H1 (cell line): ENCODE measurements at regions not wholly inside any gene's neighbourhood (a gene's known extent, or its start where the extent isn't known, plus 50 kb on each side); places are given as distances from the start of the nearest gene placed in this dataset.
"Not testable (repeated sequence)": the region's sequence is repeated elsewhere in the genome, so short reads cannot be mapped to it uniquely, and the experiment has no call there.

ENCODE experiments used
- CTCF ChIA-PET: fragments of 300-600 bp; sonication (Branson Sonifier 250); formaldehyde crosslinking; loops from one replicate; lab custom pipeline; 2021; ENCODE audit not compliant: partially characterized antibody; lab: Charles Lee
- POLR2A ChIA-PET: fragments of 300-600 bp; sonication (Branson Sonifier 250); formaldehyde crosslinking; loops from one replicate; lab custom pipeline; 2021; ENCODE audit warnings: inconsistent platforms; ENCODE audit not compliant: partially characterized antibody; lab: Charles Lee
- DNase-seq, 2 experiments: peaks; one replicate each; pipeline versions ENCODE4 v3.0.0 to v3.0.0-alpha.2; 2010 to 2022; ENCODE audit warnings: low spot score in 2 of 2, low read depth in 1 of 2, mixed read lengths in 1 of 2
- FAIRE-seq: peaks from 2 replicates; lab custom pipeline; 2011; peaks lifted over from hg19 to GRCh38; lab: Jason Lieb, UNC
- H2AFZ ChIP-seq: 2 replicates; pipeline ENCODE4 v1.8.1; 2012; ENCODE audit warnings: low read length, inconsistent platforms
- H2AK5ac ChIP-seq: 2 replicates; pipeline ENCODE4 v1.6.1; 2013; ENCODE audit warnings: low read depth, low read length
- H2BK120ac ChIP-seq: replicated peaks from 2 replicates; pipeline ENCODE3; 2013; ENCODE audit warnings: low read depth, low read length, inconsistent platforms
- H2BK12ac ChIP-seq: 2 replicates; pipeline ENCODE4 v1.6.1; 2013; ENCODE audit warnings: low read depth, low read length
- H2BK15ac ChIP-seq: 2 replicates; pipeline ENCODE4 v1.6.1; 2013; ENCODE audit warnings: low read length
- H2BK20ac ChIP-seq: 2 replicates; pipeline ENCODE4 v1.6.1; 2013; ENCODE audit warnings: low read length
- H2BK5ac ChIP-seq: 2 replicates; pipeline ENCODE4 v1.6.1; 2013; ENCODE audit warnings: low read depth, low read length
- H3K14ac ChIP-seq: 2 replicates; pipeline ENCODE4 v1.6.1; 2013; ENCODE audit warnings: inconsistent platforms; ENCODE audit not compliant: insufficient read length
- H3K18ac ChIP-seq: 2 replicates; pipeline ENCODE4 v1.6.1; 2013; ENCODE audit warnings: low read length; ENCODE audit errors: extremely low read depth
- H3K23ac ChIP-seq: 2 replicates; pipeline ENCODE4 v1.6.1; 2013; ENCODE audit warnings: inconsistent platforms; ENCODE audit not compliant: insufficient read length
- H3K23me2 ChIP-seq: 2 replicates; pipeline ENCODE4 v1.6.1; 2013; ENCODE audit warnings: low read depth, low read length
- H3K27ac ChIP-seq: 2 replicates; pipeline ENCODE4 v1.6.1; 2011; ENCODE audit warnings: low read depth, low read length, inconsistent platforms
- H3K27me3 ChIP-seq, 4 experiments: replicated peaks in 1 of 4; 1 replicate in 1 of 4; 2 replicates in 3 of 4; pipeline versions ENCODE4 v1.6.1 to v1.8.1; 2011 to 2013; ENCODE audit warnings: low read length in 3 of 4, mild to moderate bottlenecking in 3 of 4, inconsistent platforms in 2 of 4, mixed read lengths in 2 of 4, moderate library complexity in 1 of 4; ENCODE audit not compliant: control insufficient read depth in 3 of 4, insufficient read depth in 3 of 4; ENCODE audit errors: extremely low read depth in 1 of 4
- H3K36me3 ChIP-seq, 4 experiments: 2 replicates each; pipeline versions ENCODE4 v1.6.1 to v1.8.1; 2011 to 2013; ENCODE audit warnings: mild to moderate bottlenecking in 4 of 4, low read length in 3 of 4, moderate library complexity in 2 of 4, control low read depth in 1 of 4, inconsistent platforms in 1 of 4; ENCODE audit not compliant: insufficient read depth in 4 of 4, control insufficient read depth in 2 of 4
- H3K4ac ChIP-seq: replicated peaks from 2 replicates; pipeline ENCODE3; 2013; ENCODE audit warnings: low read length, low read depth, mixed read lengths, inconsistent platforms; ENCODE audit not compliant: insufficient read length
- H3K4me1 ChIP-seq, 4 experiments: replicated peaks in 1 of 4; 1 replicate in 1 of 4; 2 replicates in 3 of 4; pipeline versions ENCODE4 v1.6.1 to v1.8.1; 2011 to 2013; ENCODE audit warnings: low read length in 3 of 4, inconsistent platforms in 2 of 4, mixed read lengths in 1 of 4; ENCODE audit not compliant: insufficient read depth in 4 of 4, control insufficient read depth in 3 of 4
- H3K4me2 ChIP-seq, 2 experiments: 2 replicates each; pipeline versions ENCODE4 v1.6.1 to v1.8.1; 2011 to 2013; ENCODE audit warnings: low read depth in 2 of 2, low read length in 2 of 2, control low read depth in 1 of 2, inconsistent platforms in 1 of 2, mild to moderate bottlenecking in 1 of 2; ENCODE audit not compliant: insufficient read depth in 1 of 2
- H3K4me3 ChIP-seq, 4 experiments: fragments of 200-600, 300-600 bp in 1 of 4; sonication (generic), shearing (Covaris generic), sonication (Bioruptor Twin) in 1 of 4; 2 replicates each; pipeline versions ENCODE4 v1.5.1 to v1.8.1; 2011 to 2016; ENCODE audit warnings: low read length in 4 of 4, low read depth in 3 of 4, control low read depth in 2 of 4, inconsistent platforms in 2 of 4, mild to moderate bottlenecking in 2 of 4, mixed read lengths in 1 of 4, moderate library complexity in 1 of 4; ENCODE audit not compliant: insufficient read depth in 2 of 4; ENCODE audit errors: extremely low read depth in 1 of 4
- H3K56ac ChIP-seq: replicated peaks from 2 replicates; pipeline ENCODE3; 2013; ENCODE audit warnings: low read depth, mild to moderate bottlenecking, mixed read lengths, low read length, inconsistent platforms; ENCODE audit not compliant: insufficient read length
- H3K79me1 ChIP-seq: 2 replicates; pipeline ENCODE4 v1.6.1; 2013; ENCODE audit warnings: low read depth, low read length, control low read depth
- H3K79me2 ChIP-seq, 2 experiments: 2 replicates each; pipeline versions ENCODE4 v1.6.1 to v1.8.1; 2012 to 2013; ENCODE audit warnings: low read length in 2 of 2, mild to moderate bottlenecking in 2 of 2, inconsistent platforms in 1 of 2; ENCODE audit not compliant: insufficient read depth in 2 of 2, control insufficient read depth in 1 of 2
- H3K9ac ChIP-seq, 4 experiments: replicated peaks in 1 of 4; 1 replicate in 1 of 4; 2 replicates in 3 of 4; pipeline versions ENCODE4 v1.6.1 to v1.8.1; 2011 to 2013; ENCODE audit warnings: low read depth in 3 of 4, low read length in 3 of 4, control low read depth in 2 of 4, mild to moderate bottlenecking in 2 of 4, moderate library complexity in 2 of 4, inconsistent platforms in 1 of 4; ENCODE audit errors: extremely low read depth in 1 of 4
- H3K9me3 ChIP-seq, 2 experiments: 2 replicates each; pipeline versions ENCODE4 v1.6.1 to v1.8.1; 2012 to 2013; ENCODE audit warnings: mild to moderate bottlenecking in 2 of 2, moderate library complexity in 2 of 2, control low read depth in 1 of 2, inconsistent platforms in 1 of 2, low read depth in 1 of 2, low read length in 1 of 2, mixed read lengths in 1 of 2; ENCODE audit not compliant: insufficient read depth in 2 of 2
- H4K20me1 ChIP-seq, 2 experiments: replicated peaks in 1 of 2; 2 replicates each; pipeline versions ENCODE3 to v1.8.1; 2011 to 2013; ENCODE audit warnings: inconsistent platforms in 2 of 2, low read length in 2 of 2, mild to moderate bottlenecking in 1 of 2; ENCODE audit not compliant: insufficient read depth in 2 of 2, control insufficient read depth in 1 of 2
- H4K5ac ChIP-seq: 2 replicates; pipeline ENCODE4 v1.6.1; 2013; ENCODE audit warnings: low read length, low read depth, mixed read lengths, inconsistent platforms; ENCODE audit not compliant: insufficient read length
- H4K8ac ChIP-seq: 2 replicates; pipeline ENCODE4 v1.8.0; 2013; ENCODE audit warnings: mild to moderate bottlenecking, moderate library complexity, low read length, inconsistent platforms; ENCODE audit not compliant: insufficient read depth; ENCODE audit errors: extremely low read depth
- H4K91ac ChIP-seq: replicated peaks from 2 replicates; pipeline ENCODE3; 2013; ENCODE audit warnings: low read length, mixed read lengths, inconsistent platforms; ENCODE audit not compliant: insufficient read length
- BCL11A ChIP-seq, 2 experiments: IDR thresholded peaks; one replicate each; pipeline ENCODE4 v1.6.1; 2011; ENCODE audit warnings: low read depth in 2 of 2, low read length in 2 of 2, mild to moderate bottlenecking in 2 of 2
- TAF7 ChIP-seq: optimal IDR thresholded peaks from 2 replicates; pipeline ENCODE3; 2011; ENCODE audit warnings: low read depth, mild to moderate bottlenecking, inconsistent platforms, low read length, moderate library complexity, borderline replicate concordance
- WGBS, 2 experiments: shearing (Covaris generic) in 1 of 2; methylation state at CpG; one replicate each; pipeline versions ENCODE4 v1.1.6 to v1.1.7; 2013 to 2015; ENCODE audit warnings: low lambda C conversion rate in 2 of 2, mixed read lengths in 2 of 2, inconsistent platforms in 1 of 2, low coverage in 1 of 2, missing lambda C conversion rate in 1 of 2; ENCODE audit not compliant: insufficient replicate concordance in 2 of 2, insufficient coverage in 1 of 2, insufficient read length in 1 of 2; ENCODE audit errors: extremely low coverage in 1 of 2, missing lambda C conversion rate in 1 of 2; 5-methylcytosine and 5-hydroxymethylcytosine counted together

- no peak for TF ChIP-seq TAF7
- TF ChIP-seq BCL11A (IDR thresholded peaks at IDR 0.05; ENCODE audit: low read depth in 2 of 2, low read length in 2 of 2), result no peak
These were observed 103.1 kb upstream of the DAZL start (continued) for GRCh38 chr3:16708285-16708684.

GRCh38 chr3:16711691-16712090 is 106.5 kb upstream of the DAZL start:
- H3K23ac ChIP-seq, H3K9me3 ChIP-seq, H4K20me1 ChIP-seq, H3K4me2 ChIP-seq, H2BK15ac ChIP-seq, H3K18ac ChIP-seq, H2BK5ac ChIP-seq, H3K14ac ChIP-seq, DNase-seq, H4K8ac ChIP-seq, H2BK20ac ChIP-seq, H3K4me3 ChIP-seq, FAIRE-seq, H3K79me1 ChIP-seq, H3K56ac ChIP-seq, H2AK5ac ChIP-seq, H3K9ac ChIP-seq, H2BK12ac ChIP-seq, H4K91ac ChIP-seq, H2BK120ac ChIP-seq, H3K36me3 ChIP-seq, H4K5ac ChIP-seq, H3K4me1 ChIP-seq, H3K23me2 ChIP-seq, H2AFZ ChIP-seq, H3K27ac ChIP-seq, H3K27me3 ChIP-seq, H3K79me2 ChIP-seq, H3K4ac ChIP-seq: not testable (repeated sequence)
- CTCF ChIA-PET, result interaction anchor here (1.3 to 1.9 kb wide), 2 partner anchors 13 to 117 kb away, joined by 4 to 7 read pairs; no protein-coding TSS in a partner anchor
- POLR2A ChIA-PET, result interaction anchor here (1.1 kb wide), 1 partner anchor 10 kb away, joined by 3 read pairs; no protein-coding TSS in a partner anchor
- 81% methylated on average over 1 of the region's 1 CpG; no CpG with 5 or more reads in 1 of the 2 experiments for WGBS, 2 experiments
